ENCODE measurements at regions not wholly inside any gene's neighbourhood (a gene's known extent, or its start where the extent isn't known, plus 50 kb on each side); places are given as distances from the start of the nearest gene placed in this dataset.

GRCh38 chr4:30916337-30917274 is 196.4 kb downstream of the PCDH7 start:
- no peak overlapping the region for H3K4me3 ChIP-seq (ENCODE audit: low read length)
- no peak for DNase-seq (ENCODE audit: low read depth)
- no peak for TF ChIP-seq CTCF (conservative IDR thresholded peaks at IDR 0.05; ENCODE audit: low read length)

GRCh38 chr4:30917946-30918345 is 197.8 kb downstream of the PCDH7 start:
- no peak for TF ChIP-seq CTCF (conservative IDR thresholded peaks at IDR 0.05; ENCODE audit: low read length)
- no peak overlapping the region for H3K4me3 ChIP-seq (ENCODE audit: low read length)
- DNase-seq (ENCODE audit: low read depth) = no peak

GRCh38 chr4:30919458-30919857 is 199.3 kb downstream of the PCDH7 start:
- no peak overlapping the region for H3K4me3 ChIP-seq (ENCODE audit: low read length)
- TF ChIP-seq CTCF (conservative IDR thresholded peaks at IDR 0.05; ENCODE audit: low read length) = no peak
- no peak for DNase-seq (ENCODE audit: low read depth)

GRCh38 chr4:30920043-30920442 is 199.9 kb downstream of the PCDH7 start:
- DNase-seq (ENCODE audit: low read depth) = no peak
- TF ChIP-seq CTCF (conservative IDR thresholded peaks at IDR 0.05; ENCODE audit: low read length) = no peak
- H3K4me3 ChIP-seq (ENCODE audit: low read length) = no peak overlapping the region

- no peak for TF ChIP-seq CTCF (conservative IDR thresholded peaks at IDR 0.05; ENCODE audit: low read length)
- no peak overlapping the region for H3K4me3 ChIP-seq (ENCODE audit: low read length)
- DNase-seq (ENCODE audit: low read depth) = no peak
These were observed 202.5 kb downstream of the PCDH7 start for GRCh38 chr4:30922625-30923024.

- no peak overlapping the region for H3K4me3 ChIP-seq (ENCODE audit: low read length)
- TF ChIP-seq CTCF (conservative IDR thresholded peaks at IDR 0.05; ENCODE audit: low read length) = no peak
- no peak for DNase-seq (ENCODE audit: low read depth)
These were observed 204.3 kb downstream of the PCDH7 start for GRCh38 chr4:30924495-30924894.

GRCh38 chr4:30929649-30930048 is 209.5 kb downstream of the PCDH7 start:
- TF ChIP-seq CTCF (conservative IDR thresholded peaks at IDR 0.05; ENCODE audit: low read length) = no peak
- no peak overlapping the region for H3K4me3 ChIP-seq (ENCODE audit: low read length)
- no peak for DNase-seq (ENCODE audit: low read depth)
